Stimulated activated naive CD8-positive, alpha-beta T cell treated with anti-CD3 and anti-CD28 coated beads, Interleukin-15, amount 100 ng/mL, for 72 hours (primary cell): ENCODE measurements at regions not wholly inside any gene's neighbourhood (a gene's known extent, or its start where the extent isn't known, plus 50 kb on each side); places are given as distances from the start of the nearest gene placed in this dataset.

Experiments
- ATAC-seq: fragments of 150-1000 bp; cut with Tn5 transposase; 2 replicates; pipeline ENCODE4 v1.10.0; 2021; ENCODE audit warnings: mild to moderate bottlenecking, moderate library complexity
- DNase-seq, 2 donors: peaks; one replicate each; pipeline ENCODE4 v3.0.0; 2021 to 2022
- H3K27ac Mint-ChIP-seq, 2 donors: one replicate each; pipeline ENCODE4 v1.8.0; 2022; ENCODE audit warnings: mild to moderate bottlenecking in 2 of 2, mixed read lengths in 2 of 2, moderate library complexity in 2 of 2
- H3K27me3 Mint-ChIP-seq: one replicate; pipeline ENCODE4 v1.8.0; 2022; ENCODE audit warnings: mixed read lengths
- H3K4me1 Mint-ChIP-seq: one replicate; pipeline ENCODE4 v1.8.0; 2022; ENCODE audit warnings: mild to moderate bottlenecking, mixed read lengths
- H3K4me3 Mint-ChIP-seq, 2 donors: one replicate each; pipeline ENCODE4 v1.8.0; 2022; ENCODE audit warnings: mild to moderate bottlenecking in 2 of 2, mixed read lengths in 2 of 2, moderate library complexity in 1 of 2
- H3K9me3 Mint-ChIP-seq, 2 donors: one replicate each; pipeline ENCODE4 v1.8.0; 2022; ENCODE audit warnings: mixed read lengths in 2 of 2

DNA sequence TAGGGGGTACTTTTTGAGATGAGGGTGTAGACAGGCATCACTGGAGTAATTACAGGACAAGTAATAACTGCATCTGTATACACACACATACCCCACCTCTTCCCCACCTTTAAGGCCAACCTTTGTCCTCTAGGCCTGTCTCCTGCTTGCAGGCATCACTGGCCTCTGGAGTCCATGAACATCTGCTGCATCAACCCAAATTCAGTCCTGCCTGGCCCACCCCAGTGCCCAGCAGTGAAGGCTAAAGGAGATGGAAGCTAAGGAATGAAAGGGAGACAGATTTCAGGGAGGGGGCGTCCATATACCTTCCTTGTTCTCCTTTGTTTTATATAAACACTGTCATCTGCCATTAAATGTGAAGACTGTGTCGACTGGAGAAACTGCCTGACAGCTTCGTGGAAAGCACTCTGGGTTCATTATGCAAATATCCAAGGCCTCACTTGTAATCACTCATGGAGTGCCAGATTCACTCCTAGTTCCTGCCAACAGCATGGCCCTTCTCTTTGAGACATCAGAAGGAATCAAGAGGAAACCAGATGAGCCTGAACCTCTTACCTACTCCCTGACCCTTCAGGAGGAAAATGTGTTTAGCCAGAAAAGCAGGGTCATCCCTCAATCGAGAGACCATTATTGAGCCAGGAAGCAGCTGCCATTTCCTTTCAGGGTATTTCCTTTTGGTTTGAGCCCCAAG, 64.4 kb downstream of the SERPINA3 start:
- H3K27ac Mint-ChIP-seq = peak overlapping the region in 1 of 2 donors; percentile 44
- H3K27me3 Mint-ChIP-seq = peaks cover 13% of the 10 kb centered on the region
- ATAC-seq (no peak), DNase-seq (no peak)
- no peaks in the 10 kb centered on the region for H3K9me3 Mint-ChIP-seq
- H3K4me3 Mint-ChIP-seq = no peak overlapping the region
- no peaks in the 10 kb centered on the region for H3K4me1 Mint-ChIP-seq

DNA sequence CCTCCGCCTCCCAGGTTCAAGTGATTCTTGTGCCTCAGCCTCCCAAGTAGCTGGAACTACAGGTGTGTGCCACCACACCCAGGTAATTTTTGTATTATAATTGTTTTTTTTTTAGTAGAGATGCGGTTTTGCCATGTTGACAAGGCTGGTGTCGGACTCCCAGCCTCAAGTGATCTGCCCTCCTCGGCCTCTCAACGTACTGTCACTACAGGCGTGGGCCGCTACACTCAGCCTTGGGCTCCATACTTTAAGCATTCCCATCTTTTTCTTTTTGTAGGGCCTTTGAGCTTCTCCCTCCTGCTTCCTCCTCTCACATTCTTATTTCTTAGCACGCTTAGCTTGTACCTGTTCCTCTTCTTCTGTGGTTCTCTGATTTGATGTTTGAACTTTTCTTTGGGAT, 62.8 kb downstream of the SERPINA3 start:
- Mint-ChIP-seq H3K4me1 (no peaks in the 10 kb centered on the region), H3K27me3 (peaks cover 13% of the 10 kb centered on the region), H3K9me3 (no peaks in the 10 kb centered on the region), H3K4me3 (no peak overlapping the region), H3K27ac (no peak overlapping the region)
- ATAC-seq (no peak), DNase-seq (no peak)

DNA sequence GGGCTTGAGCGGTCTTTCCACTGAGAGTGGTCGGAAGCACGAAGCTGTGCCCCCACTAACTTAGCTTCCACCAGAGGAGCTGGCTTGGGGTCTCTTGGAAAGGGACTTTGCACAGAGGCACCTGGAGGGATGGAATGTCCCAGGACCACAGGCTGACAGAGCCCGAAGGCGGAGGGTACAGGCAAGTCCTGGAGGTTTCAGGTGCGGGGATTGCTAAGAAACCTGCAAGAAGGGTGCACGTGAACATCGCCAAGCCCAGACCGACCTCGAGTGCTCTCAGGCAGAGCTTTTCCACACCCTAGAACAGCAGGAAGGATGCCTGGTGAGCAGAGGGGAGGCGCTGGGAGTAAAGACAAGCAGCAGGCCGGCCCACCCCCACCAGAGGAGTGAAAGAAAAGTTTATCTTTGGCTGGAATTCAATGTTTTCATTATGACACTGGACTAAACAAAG, 61.6 kb downstream of the SERPINA3 start:
- no peak overlapping the region for H3K27ac Mint-ChIP-seq
- H3K4me1 Mint-ChIP-seq = no peaks in the 10 kb centered on the region
- ATAC-seq (no peak), DNase-seq (no peak)
- no peak overlapping the region for H3K4me3 Mint-ChIP-seq
- H3K27me3 Mint-ChIP-seq = peaks cover 13% of the 10 kb centered on the region
- no peaks in the 10 kb centered on the region for H3K9me3 Mint-ChIP-seq
